NCI-H526 treated with DMSO at 0.1 percent for 48 hours (cell line): ENCODE measurements at regions not wholly inside any gene's neighbourhood (a gene's known extent, or its start where the extent isn't known, plus 50 kb on each side); places are given as distances from the start of the nearest gene placed in this dataset.

Experiments
- DNase-seq: peaks from one replicate; lab custom pipeline; 2025; lab: John Stamatoyannopoulos, UW

- no peak for DNase-seq
Observed at GRCh38 chr16:85990861-85991301, 91.9 kb downstream of the IRF8 start.

- DNase-seq: no peak
Observed at GRCh38 chr16:85991425-85991824, 92.5 kb downstream of the IRF8 start.

- DNase-seq: no peak
Observed at GRCh38 chr16:85991856-85992255, 92.9 kb downstream of the IRF8 start.

GRCh38 chr16:85992359-85992758 is 93.4 kb downstream of the IRF8 start:
- no peak for DNase-seq

GRCh38 chr16:85992779-85993178 is 93.8 kb downstream of the IRF8 start:
- DNase-seq: no peak

GRCh38 chr16:85994492-85995490 is 95.8 kb downstream of the IRF8 start:
- DNase-seq: no peak

GRCh38 chr16:85995541-85996423 is 96.8 kb downstream of the IRF8 start:
- no peak for DNase-seq

GRCh38 chr16:85996843-85997242 is 97.9 kb downstream of the IRF8 start:
- no peak for DNase-seq

GRCh38 chr16:85998171-85998867 is 99.4 kb downstream of the IRF8 start:
- no peak for DNase-seq

GRCh38 chr16:85998868-85999729 is 100.1 kb downstream of the IRF8 start:
- no peak for DNase-seq

- no peak for DNase-seq
Observed at GRCh38 chr16:85999778-86000177, 100.8 kb downstream of the IRF8 start.

GRCh38 chr16:86002178-86002900 is 103.4 kb downstream of the IRF8 start:
- DNase-seq: no peak

GRCh38 chr16:86007524-86007923 is 108.6 kb downstream of the IRF8 start:
- no peak for DNase-seq

GRCh38 chr16:86010680-86011141 is 111.7 kb downstream of the IRF8 start:
- no peak for DNase-seq

- DNase-seq: no peak
Observed at GRCh38 chr16:86011532-86011931, 112.6 kb downstream of the IRF8 start.

- DNase-seq: no peak
Observed at GRCh38 chr16:86012221-86012620, 113.3 kb downstream of the IRF8 start.

- DNase-seq: no peak
Observed at GRCh38 chr16:86013867-86014266, 114.9 kb downstream of the IRF8 start.

GRCh38 chr16:86015606-86016005 is 116.6 kb downstream of the IRF8 start:
- DNase-seq: no peak

GRCh38 chr16:86016201-86016965 is 117.4 kb downstream of the IRF8 start:
- peak; percentile 4 for DNase-seq
